SK-N-SH (cell line): ENCODE measurements at regions not wholly inside any gene's neighbourhood (a gene's known extent, or its start where the extent isn't known, plus 50 kb on each side); places are given as distances from the start of the nearest gene placed in this dataset.

Experiments used
- CTCF ChIA-PET: fragments of 300-600, 350-600 bp; formaldehyde crosslinking; extraction: SDS; loops from one replicate; lab custom pipeline; 2021; lab: Yijun Ruan, JAX
- POLR2A ChIA-PET: fragments of 350-600 bp; sonication (Branson Sonifier 250); formaldehyde crosslinking; extraction: SDS; loops from one replicate; lab custom pipeline; 2020; ENCODE audit warnings: antibody characterized with exemption, inconsistent platforms; lab: Yijun Ruan, JAX
- DNase-seq: peaks from one replicate; pipeline ENCODE4 v3.0.0; 2012
- H2AFZ ChIP-seq: fragments of 200-600 bp; sonication (generic); 2 replicates; pipeline ENCODE4 v1.8.1; 2016; ENCODE audit warnings: antibody characterized with exemption, mild to moderate bottlenecking, low read depth
- H3F3A ChIP-seq: fragments of 200-600 bp; sonication (generic); replicated peaks from 2 replicates; pipeline ENCODE3; 2016; ENCODE audit warnings: antibody characterized with exemption, mild to moderate bottlenecking; ENCODE audit not compliant: insufficient read depth
- H3K27ac ChIP-seq, 2 experiments: fragments of 200-500 bp in 1 of 2; fragments of 200-600 bp in 1 of 2; sonication (Bioruptor generic) in 1 of 2; sonication (generic), shearing (Covaris generic) in 1 of 2; 2 replicates each; pipeline versions ENCODE4 v1.5.1 to v1.6.1; 2014 to 2016; ENCODE audit warnings: low read depth in 2 of 2, inconsistent platforms in 1 of 2, low read length in 1 of 2, mild to moderate bottlenecking in 1 of 2, mixed read lengths in 1 of 2
- H3K27me3 ChIP-seq: fragments of 200-600 bp; sonication (generic), shearing (Covaris generic); 2 replicates; pipeline ENCODE4 v1.6.1; 2016; ENCODE audit warnings: mixed run types; ENCODE audit not compliant: insufficient read depth
- H3K36me3 ChIP-seq, 2 experiments: fragments of 200-500 bp in 1 of 2; fragments of 200-600 bp in 1 of 2; sonication (Bioruptor generic) in 1 of 2; sonication (generic) in 1 of 2; replicated peaks in 1 of 2; 2 replicates each; pipeline versions ENCODE3 to v1.5.1; 2014 to 2016; ENCODE audit warnings: low read length in 1 of 2, mild to moderate bottlenecking in 1 of 2; ENCODE audit not compliant: insufficient read depth in 2 of 2, control insufficient read depth in 1 of 2
- H3K4me1 ChIP-seq, 2 experiments: fragments of 200-500 bp in 1 of 2; fragments of 200-600 bp in 1 of 2; sonication (Bioruptor generic) in 1 of 2; sonication (generic), shearing (Covaris generic) in 1 of 2; 2 replicates each; pipeline versions ENCODE4 v1.5.1 to v1.6.1; 2014 to 2016; ENCODE audit warnings: low read depth in 1 of 2, low read length in 1 of 2, mixed run types in 1 of 2; ENCODE audit not compliant: insufficient read depth in 2 of 2, control insufficient read depth in 1 of 2
- H3K4me2 ChIP-seq: fragments of 200-600 bp; sonication (generic), shearing (Covaris generic); 2 replicates; pipeline ENCODE4 v1.6.1; 2017; ENCODE audit warnings: mixed run types
- H3K4me3 ChIP-seq, 2 experiments: fragments of 200-500 bp in 1 of 2; fragments of 200-600 bp in 1 of 2; sonication (Bioruptor generic) in 1 of 2; sonication (generic), shearing (Covaris generic) in 1 of 2; 2 replicates each; pipeline versions ENCODE4 v1.5.1 to v1.8.1; 2014 to 2016; ENCODE audit warnings: low read depth in 2 of 2, inconsistent platforms in 1 of 2, low read length in 1 of 2, mild to moderate bottlenecking in 1 of 2, mixed read lengths in 1 of 2, moderate library complexity in 1 of 2
- H3K79me2 ChIP-seq: fragments of 200-600 bp; sonication (generic); 2 replicates; pipeline ENCODE4 v1.8.1; 2017; ENCODE audit warnings: mild to moderate bottlenecking; ENCODE audit not compliant: insufficient read depth
- H3K9ac ChIP-seq: fragments of 200-600 bp; sonication (generic); 2 replicates; pipeline ENCODE4 v1.6.1; 2017; ENCODE audit warnings: mixed run types
- H3K9me2 ChIP-seq: fragments of 200-600 bp; sonication (generic); 2 replicates; pipeline ENCODE4 v1.6.1; 2017; ENCODE audit warnings: mixed run types
- H3K9me3 ChIP-seq: fragments of 200-600 bp; sonication (generic); 2 replicates; pipeline ENCODE4 v1.6.1; 2017; ENCODE audit warnings: mixed run types, mild to moderate bottlenecking, moderate library complexity
- H4K20me1 ChIP-seq: fragments of 200-600 bp; sonication (generic); 2 replicates; pipeline ENCODE4 v1.6.1; 2017; ENCODE audit warnings: mild to moderate bottlenecking, mixed run types; ENCODE audit not compliant: insufficient read depth
- EP300 ChIP-seq, 2 experiments: IDR thresholded peaks; 2 replicates each; pipeline versions ENCODE4 v1.4.0 to v1.6.1; 2012; ENCODE audit warnings: borderline replicate concordance in 1 of 2, low read depth in 1 of 2, low read length in 1 of 2
- FOXJ3 ChIP-seq: sonication (generic); formaldehyde crosslinking; IDR thresholded peaks from 2 replicates; pipeline ENCODE4 v1.5.1; 2020; ENCODE audit warnings: mild to moderate bottlenecking, missing genetic modification reagents
- FOXM1 ChIP-seq: IDR thresholded peaks from 2 replicates; pipeline ENCODE4 v1.4.0; 2012; ENCODE audit warnings: low read depth, mild to moderate bottlenecking
- GABPA ChIP-seq: IDR thresholded peaks from 2 replicates; pipeline ENCODE4 v1.4.0; 2012; ENCODE audit warnings: low read depth, mild to moderate bottlenecking
- GATA2 ChIP-seq: sonication (generic); formaldehyde crosslinking; IDR thresholded peaks from 2 replicates; pipeline ENCODE4 v1.5.0; 2020; ENCODE audit warnings: mild to moderate bottlenecking, missing genetic modification reagents
- JUND ChIP-seq: IDR thresholded peaks from 2 replicates; pipeline ENCODE4 v1.4.0; 2012
- MEF2A ChIP-seq: IDR thresholded peaks from 2 replicates; pipeline ENCODE4 v1.4.0; 2012; ENCODE audit warnings: low read depth, borderline replicate concordance
- MXI1 ChIP-seq: IDR thresholded peaks from 2 replicates; pipeline ENCODE4 v1.6.1; 2012; ENCODE audit warnings: mild to moderate bottlenecking, low read depth, low read length, improper control_type of control experiment
- NFIC ChIP-seq: IDR thresholded peaks from 2 replicates; pipeline ENCODE4 v1.4.0; 2012; ENCODE audit warnings: borderline replicate concordance
- NRF1 ChIP-seq: IDR thresholded peaks from 2 replicates; pipeline ENCODE4 v1.6.1; 2012; ENCODE audit warnings: low read depth, mild to moderate bottlenecking, low read length
- RAD21 ChIP-seq: IDR thresholded peaks from 2 replicates; pipeline ENCODE4 v1.6.1; 2012; ENCODE audit warnings: mild to moderate bottlenecking, low read length
- RXRA ChIP-seq: IDR thresholded peaks from 2 replicates; pipeline ENCODE4 v1.4.0; 2012; ENCODE audit warnings: low read depth, mild to moderate bottlenecking, borderline replicate concordance
- TCF12 ChIP-seq: IDR thresholded peaks from 2 replicates; pipeline ENCODE4 v1.4.0; 2012
- TEAD4 ChIP-seq: IDR thresholded peaks from 2 replicates; pipeline ENCODE4 v1.4.0; 2012; ENCODE audit warnings: mild to moderate bottlenecking, borderline replicate concordance; ENCODE audit not compliant: insufficient read depth
- USF1 ChIP-seq: IDR thresholded peaks from 2 replicates; pipeline ENCODE4 v1.4.0; 2012; ENCODE audit warnings: low read depth, borderline replicate concordance
- USF2 ChIP-seq: fragments of 150-350 bp; IDR thresholded peaks from 2 replicates; pipeline ENCODE4 v1.6.1; 2017; ENCODE audit warnings: antibody characterized with exemption, low read length, low read depth, borderline replicate concordance
- WGBS: methylation state at CpG from one replicate; pipeline ENCODE4 v1.1.6; 2017; ENCODE audit warnings: low lambda C conversion rate; 5-methylcytosine and 5-hydroxymethylcytosine counted together
- TF ChIP-seq, protein P1 (sequence below): fragments of 200-600 bp; sonication (generic); IDR thresholded peaks from 2 replicates; pipeline ENCODE4 v1.6.1; 2017; ENCODE audit warnings: antibody characterized with exemption, mild to moderate bottlenecking, moderate library complexity

- ChIA-PET POLR2A (no interaction called here), CTCF (no interaction called here)
- no peak for DNase-seq
- no peaks in the 10 kb centered on the region for H3K9me3 ChIP-seq
- no peaks in the 10 kb centered on the region for H3K9me2 ChIP-seq
- WGBS = 48% methylated on average over 6 of the region's 6 CpGs
- H3K27ac ChIP-seq = peak overlapping the region; percentile 40 to 77; a peak in 3 of 4 replicates
- H3K4me1 ChIP-seq = peaks cover 0 to 41% of the 10 kb centered on the region in 2 experiments; a peak in 2 of 4 replicates
- H3K9ac ChIP-seq = peak overlapping the region; percentile 29; the same call in 1 of the 2 replicates
- no peaks in the 10 kb centered on the region for H4K20me1 ChIP-seq
- H3K36me3 ChIP-seq = no peaks in the 10 kb centered on the region
- H3K79me2 ChIP-seq = no peaks in the 10 kb centered on the region
- peak overlapping the region; percentile 89 for H2AFZ ChIP-seq
- 0 out of 2 replicates have a peak, but pooled peaks have one; percentile 4 for TF ChIP-seq TCF12
- no peak for TF ChIP-seq USF1
- H3K4me3 ChIP-seq = peak overlapping the region in 1 of 2 experiments; percentile 23; a peak in 1 of 4 replicates
- peak overlapping the region; percentile 24; the same call in 1 of the 2 replicates for H3K4me2 ChIP-seq
- no peaks in the 10 kb centered on the region for H3K27me3 ChIP-seq
- H3F3A ChIP-seq = peaks cover 4% of the 10 kb centered on the region
Measured at GRCh38 chr6:139545206-139546105, 171.0 kb upstream of the CITED2 start.

DNA sequence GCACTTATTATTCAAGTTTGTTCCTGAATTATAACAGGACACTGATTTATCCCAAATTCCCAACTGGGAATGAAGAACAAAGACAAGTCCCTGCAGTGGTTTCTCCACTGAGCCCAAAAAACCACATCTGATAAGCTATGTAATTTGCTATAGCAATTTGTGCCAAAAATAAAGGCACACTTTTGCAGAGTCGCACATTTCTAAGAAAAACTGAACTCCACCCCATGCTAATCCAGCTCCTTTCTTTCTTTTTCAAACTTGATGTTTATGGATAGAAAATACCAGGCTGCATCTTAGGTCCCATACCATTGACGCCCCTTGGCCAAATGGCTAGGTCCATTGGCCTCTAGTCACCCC, 170.2 kb upstream of the CITED2 start:
- Histone ChIP-seq H3K4me1 (peaks cover 0 to 47% of the 10 kb centered on the region in 2 experiments; a peak in 2 of 4 replicates), H2AFZ (peak overlapping the region; percentile 89), H3K9me2 (no peaks in the 10 kb centered on the region), H3K9ac (no peak overlapping the region), H4K20me1 (no peaks in the 10 kb centered on the region), H3K4me2 (no peak overlapping the region), H3K79me2 (no peaks in the 10 kb centered on the region), H3F3A (peaks cover 4% of the 10 kb centered on the region), H3K27ac (no peak overlapping the region; a peak in 1 of 4 replicates), H3K36me3 (no peaks in the 10 kb centered on the region), H3K9me3 (no peaks in the 10 kb centered on the region), H3K4me3 (no peak overlapping the region), H3K27me3 (no peaks in the 10 kb centered on the region)
- TF ChIP-seq NRF1 = no peak
- POLR2A ChIA-PET = no interaction called here
- WGBS = 64% methylated on average over 2 of the region's 2 CpGs
- CTCF ChIA-PET = no interaction called here
- DNase-seq = no peak

GRCh38 chr6:139542351-139542750, 167.9 kb upstream of the CITED2 start:
- Histone ChIP-seq H3K4me2 (no peak overlapping the region), H2AFZ (peak overlapping the region; percentile 63; the same call in 1 of the 2 replicates), H3K4me1 (peaks cover 0 to 41% of the 10 kb centered on the region in 2 experiments; a peak in 2 of 4 replicates), H3K27me3 (no peaks in the 10 kb centered on the region), H3K79me2 (no peaks in the 10 kb centered on the region), H4K20me1 (no peaks in the 10 kb centered on the region), H3K36me3 (no peaks in the 10 kb centered on the region), H3K9ac (no peak overlapping the region), H3F3A (peaks cover 8% of the 10 kb centered on the region), H3K4me3 (no peak overlapping the region), H3K27ac (no peak overlapping the region), H3K9me3 (no peaks in the 10 kb centered on the region), H3K9me2 (no peaks in the 10 kb centered on the region)
- ChIA-PET POLR2A (no interaction called here), CTCF (no interaction called here)
- WGBS = 47% methylated on average over 3 of the region's 3 CpGs
- DNase-seq = no peak
- no peak for TF ChIP-seq USF1
- TF ChIP-seq RXRA = no peak
- no peak for TF ChIP-seq MEF2A
- TF ChIP-seq USF2 = no peak
- TF ChIP-seq, protein P1, sequence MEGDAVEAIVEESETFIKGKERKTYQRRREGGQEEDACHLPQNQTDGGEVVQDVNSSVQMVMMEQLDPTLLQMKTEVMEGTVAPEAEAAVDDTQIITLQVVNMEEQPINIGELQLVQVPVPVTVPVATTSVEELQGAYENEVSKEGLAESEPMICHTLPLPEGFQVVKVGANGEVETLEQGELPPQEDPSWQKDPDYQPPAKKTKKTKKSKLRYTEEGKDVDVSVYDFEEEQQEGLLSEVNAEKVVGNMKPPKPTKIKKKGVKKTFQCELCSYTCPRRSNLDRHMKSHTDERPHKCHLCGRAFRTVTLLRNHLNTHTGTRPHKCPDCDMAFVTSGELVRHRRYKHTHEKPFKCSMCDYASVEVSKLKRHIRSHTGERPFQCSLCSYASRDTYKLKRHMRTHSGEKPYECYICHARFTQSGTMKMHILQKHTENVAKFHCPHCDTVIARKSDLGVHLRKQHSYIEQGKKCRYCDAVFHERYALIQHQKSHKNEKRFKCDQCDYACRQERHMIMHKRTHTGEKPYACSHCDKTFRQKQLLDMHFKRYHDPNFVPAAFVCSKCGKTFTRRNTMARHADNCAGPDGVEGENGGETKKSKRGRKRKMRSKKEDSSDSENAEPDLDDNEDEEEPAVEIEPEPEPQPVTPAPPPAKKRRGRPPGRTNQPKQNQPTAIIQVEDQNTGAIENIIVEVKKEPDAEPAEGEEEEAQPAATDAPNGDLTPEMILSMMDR = no peak
- no peak for TF ChIP-seq FOXJ3 (CRISPR knock-in tag)
- no peak for TF ChIP-seq EP300 (IDR thresholded peaks at IDR 0.05; ENCODE audit: borderline replicate concordance in 1 of 2, low read depth in 1 of 2, low read length in 1 of 2)
- no peak for TF ChIP-seq JUND
- TF ChIP-seq TCF12 = no peak
- TF ChIP-seq TEAD4 = no peak
- TF ChIP-seq NRF1 = no peak
- no peak for TF ChIP-seq MXI1
- no peak for TF ChIP-seq NFIC
- TF ChIP-seq GATA2 = no peak
- TF ChIP-seq RAD21 = no peak
- no peak for TF ChIP-seq GABPA
- TF ChIP-seq FOXM1 = no peak
